ENCODE measurements at regions not wholly inside any gene's neighbourhood (a gene's known extent, or its start where the extent isn't known, plus 50 kb on each side); places are given as distances from the start of the nearest gene placed in this dataset.

GRCh38 chr18:10296491-10296890 is 157.9 kb upstream of the APCDD1 start:
- FAIRE-seq (no peak), DNase-seq (ENCODE audit: low spot score in 2 of 2) (no peak)

- DNase-seq (ENCODE audit: low spot score in 2 of 2) (no peak), FAIRE-seq (no peak)
Observed at GRCh38 chr18:10297086-10297485, 157.3 kb upstream of the APCDD1 start.

GRCh38 chr18:10298346-10298745 is 156.1 kb upstream of the APCDD1 start:
- FAIRE-seq: no peak

GRCh38 chr18:10299643-10300042 is 154.8 kb upstream of the APCDD1 start:
- no peak for DNase-seq (ENCODE audit: low spot score in 2 of 2)
- no peak for FAIRE-seq

More at GRCh38 chr18:10298346-10298745, 156.1 kb upstream of the APCDD1 start:
- no peak for DNase-seq (ENCODE audit: low spot score in 2 of 2)

GRCh38 chr18:10300739-10301138 is 153.7 kb upstream of the APCDD1 start:
- no peak for DNase-seq (ENCODE audit: low spot score in 2 of 2)

GRCh38 chr18:10301831-10302483 is 152.5 kb upstream of the APCDD1 start:
- DNase-seq (ENCODE audit: low spot score in 2 of 2): no peak
- FAIRE-seq: no peak

More at GRCh38 chr18:10300739-10301138, 153.7 kb upstream of the APCDD1 start:
- no peak for FAIRE-seq

- no peak for FAIRE-seq
Observed at GRCh38 chr18:10303171-10303570, 151.3 kb upstream of the APCDD1 start.

GRCh38 chr18:10304853-10305252 is 149.6 kb upstream of the APCDD1 start:
- no peak for DNase-seq (ENCODE audit: low spot score in 2 of 2)
- no peak for FAIRE-seq

More at GRCh38 chr18:10303171-10303570, 151.3 kb upstream of the APCDD1 start:
- DNase-seq (ENCODE audit: low spot score in 2 of 2): no peak

GRCh38 chr18:10306779-10307178 is 147.7 kb upstream of the APCDD1 start:
- DNase-seq (ENCODE audit: low spot score in 2 of 2) (no peak), FAIRE-seq (no peak)

GRCh38 chr18:10308154-10308553 is 146.3 kb upstream of the APCDD1 start:
- DNase-seq (ENCODE audit: low spot score in 2 of 2) (no peak), FAIRE-seq (no peak)

- no peak for DNase-seq (ENCODE audit: low spot score in 2 of 2)
- no peak for FAIRE-seq
Observed at GRCh38 chr18:10310626-10311025, 143.8 kb upstream of the APCDD1 start.

GRCh38 chr18:10312326-10313015 is 142.0 kb upstream of the APCDD1 start:
- no peak for DNase-seq (ENCODE audit: low spot score in 2 of 2)
- FAIRE-seq: no peak

GRCh38 chr18:10313016-10313342 is 141.5 kb upstream of the APCDD1 start:
- DNase-seq (ENCODE audit: low spot score in 2 of 2) (no peak), FAIRE-seq (no peak)

- DNase-seq (ENCODE audit: low spot score in 2 of 2) (no peak), FAIRE-seq (no peak)
Observed at GRCh38 chr18:10314066-10314465, 140.4 kb upstream of the APCDD1 start.

- DNase-seq (ENCODE audit: low spot score in 2 of 2) (no peak), FAIRE-seq (no peak)
Observed at GRCh38 chr18:10315522-10315921, 138.9 kb upstream of the APCDD1 start.

GRCh38 chr18:10316778-10317177 is 137.7 kb upstream of the APCDD1 start:
- FAIRE-seq (no peak), DNase-seq (ENCODE audit: low spot score in 2 of 2) (no peak)

GRCh38 chr18:10317864-10318690 is 136.4 kb upstream of the APCDD1 start:
- FAIRE-seq: no peak
- DNase-seq (ENCODE audit: low spot score in 2 of 2): no peak

- FAIRE-seq: no peak
- DNase-seq (ENCODE audit: low spot score in 2 of 2): no peak
Observed at GRCh38 chr18:10318691-10318970, 135.8 kb upstream of the APCDD1 start.

- DNase-seq (ENCODE audit: low spot score in 2 of 2) (no peak), FAIRE-seq (no peak)
Observed at GRCh38 chr18:10319026-10319425, 135.4 kb upstream of the APCDD1 start.

GRCh38 chr18:10319914-10320600 is 134.4 kb upstream of the APCDD1 start:
- FAIRE-seq (no peak), DNase-seq (ENCODE audit: low spot score in 2 of 2) (no peak)

- no peak for DNase-seq (ENCODE audit: low spot score in 2 of 2)
Observed at GRCh38 chr18:10320791-10321190, 133.6 kb upstream of the APCDD1 start.

More at GRCh38 chr18:10320791-10321190, 133.6 kb upstream of the APCDD1 start:
- FAIRE-seq: no peak
